ENCODE measurements at regions not wholly inside any gene's neighbourhood (a gene's known extent, or its start where the extent isn't known, plus 50 kb on each side); places are given as distances from the start of the nearest gene placed in this dataset.

DNA sequence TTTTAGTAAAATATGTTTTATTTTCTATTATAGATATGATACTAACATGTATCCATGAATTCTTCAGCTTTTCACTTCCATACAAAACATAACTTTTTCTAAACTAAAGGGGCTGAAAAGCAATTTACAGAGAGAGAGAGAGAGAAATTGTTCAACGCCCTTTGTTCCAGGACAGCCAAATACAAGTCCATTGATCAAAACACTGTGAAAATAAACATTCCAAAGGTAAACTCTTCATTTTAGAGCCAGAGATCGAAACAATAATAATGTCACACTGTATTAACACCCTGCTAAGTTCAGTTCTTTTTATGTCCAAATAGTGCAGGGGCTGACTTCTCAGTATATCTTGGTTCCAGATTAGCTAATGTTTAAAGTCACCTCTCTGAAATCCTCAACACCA, 516.2 kb upstream of the ATXN8OS start:
- TF ChIP-seq EZH2 (IDR thresholded peaks at IDR 0.05; ENCODE audit: insufficient read depth, poor library complexity, severe bottlenecking) (no peak), EZH2phosphoT487 (IDR thresholded peaks at IDR 0.05; ENCODE audit: insufficient read depth, low read depth) (no peak)

Measured in GM23248 (cell line).